HUES64 (cell line): ENCODE measurements at regions not wholly inside any gene's neighbourhood (a gene's known extent, or its start where the extent isn't known, plus 50 kb on each side); places are given as distances from the start of the nearest gene placed in this dataset.

Experiments
- H3K27ac ChIP-seq: 2 replicates; pipeline ENCODE4 v1.7.0; 2013; ENCODE audit warnings: low read depth, low read length, inconsistent platforms
- H3K27me3 ChIP-seq: 2 replicates; pipeline ENCODE4 v1.6.1; 2013; ENCODE audit warnings: mild to moderate bottlenecking, low read length; ENCODE audit not compliant: insufficient read depth
- H3K36me3 ChIP-seq: 2 replicates; pipeline ENCODE4 v1.6.1; 2013; ENCODE audit warnings: mild to moderate bottlenecking, low read length; ENCODE audit not compliant: insufficient read depth
- H3K4me1 ChIP-seq: 2 replicates; pipeline ENCODE4 v1.6.1; 2013; ENCODE audit warnings: mild to moderate bottlenecking, low read length, moderate library complexity; ENCODE audit not compliant: insufficient read depth
- H3K4me3 ChIP-seq: 2 replicates; pipeline ENCODE4 v1.5.1; 2013; ENCODE audit warnings: mild to moderate bottlenecking, low read length, moderate library complexity
- H3K9ac ChIP-seq: 2 replicates; pipeline ENCODE4 v1.6.1; 2013; ENCODE audit warnings: mild to moderate bottlenecking, low read depth, low read length
- H3K9me3 ChIP-seq: 2 replicates; pipeline ENCODE4 v1.6.1; 2013; ENCODE audit warnings: low read depth, low read length; ENCODE audit not compliant: insufficient read depth
- WGBS: fragments of 150-250, 120-280 bp; methylation state at CpG from one replicate; pipeline ENCODE4 v1.1.7; 2013; ENCODE audit warnings: missing lambda C conversion rate; 5-methylcytosine and 5-hydroxymethylcytosine counted together

- Histone ChIP-seq H3K4me1 (no peaks in the 10 kb centered on the region), H3K36me3 (no peaks in the 10 kb centered on the region), H3K9me3 (peaks cover 18% of the 10 kb centered on the region), H3K9ac (no peak overlapping the region), H3K27me3 (no peaks in the 10 kb centered on the region), H3K4me3 (no peak overlapping the region), H3K27ac (no peak overlapping the region)
- 94% methylated on average over 1 of the region's 1 CpG for WGBS
Measured at GRCh38 chr2:88818381-88818780, 126.9 kb downstream of the RPIA start.

DNA sequence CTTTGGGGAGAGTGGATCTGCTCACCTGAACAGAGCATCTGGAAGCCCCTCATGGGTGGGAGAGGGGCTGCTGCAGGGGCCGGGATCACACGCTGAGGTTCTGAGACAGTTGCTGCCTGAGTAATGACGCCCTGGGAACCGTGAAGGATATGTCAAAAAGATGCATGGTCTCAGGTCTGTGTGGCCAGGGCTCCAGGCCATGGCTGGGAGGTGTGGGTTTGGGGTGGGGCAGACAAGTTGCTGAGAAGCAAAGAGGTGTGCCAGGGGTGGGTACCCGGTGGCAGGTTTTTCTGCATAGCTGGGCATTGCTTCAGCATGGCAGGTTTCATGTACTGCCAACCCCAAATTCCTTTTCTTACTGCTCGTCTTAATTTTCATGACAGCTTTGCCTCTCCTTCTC is 133.5 kb downstream of the RPIA start:
- 87% methylated on average over 6 of the region's 6 CpGs for WGBS

GRCh38 chr2:88826399-88826798 is 134.9 kb downstream of the RPIA start:
- WGBS, result 84% methylated on average over 4 of the region's 4 CpGs
- Histone ChIP-seq H3K9ac (no peak overlapping the region), H3K4me3 (no peak overlapping the region), H3K36me3 (no peaks in the 10 kb centered on the region), H3K27me3 (no peaks in the 10 kb centered on the region), H3K27ac (no peak overlapping the region), H3K9me3 (no peaks in the 10 kb centered on the region), H3K4me1 (no peaks in the 10 kb centered on the region)

More for the DNA sequence above, 133.5 kb downstream of the RPIA start:
- Histone ChIP-seq H3K9me3 (no peaks in the 10 kb centered on the region), H3K4me1 (no peaks in the 10 kb centered on the region), H3K27ac (no peak overlapping the region), H3K4me3 (no peak overlapping the region), H3K36me3 (no peaks in the 10 kb centered on the region), H3K27me3 (no peaks in the 10 kb centered on the region), H3K9ac (no peak overlapping the region)

DNA sequence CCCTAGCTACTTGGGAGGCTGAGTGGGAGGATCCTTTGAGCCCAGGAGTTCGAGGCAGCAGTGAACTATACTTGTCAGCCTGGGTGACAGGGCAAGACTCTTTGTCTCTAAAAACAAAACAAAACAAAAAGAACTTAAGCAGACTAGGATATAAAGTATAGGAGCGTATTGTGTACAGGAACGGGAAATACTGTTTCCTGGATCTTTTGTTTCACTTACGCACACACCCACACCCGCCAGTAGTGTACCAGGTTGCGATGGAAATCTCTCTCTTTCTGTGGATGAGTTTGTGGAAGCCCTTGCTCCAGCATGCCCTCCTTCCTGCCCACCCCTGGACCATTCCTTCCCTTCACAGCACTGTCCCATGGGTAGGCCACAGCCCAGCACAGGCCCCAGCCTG is 136.3 kb downstream of the RPIA start:
- H3K27me3 ChIP-seq, result no peaks in the 10 kb centered on the region
- H3K27ac ChIP-seq, result no peak overlapping the region

DNA sequence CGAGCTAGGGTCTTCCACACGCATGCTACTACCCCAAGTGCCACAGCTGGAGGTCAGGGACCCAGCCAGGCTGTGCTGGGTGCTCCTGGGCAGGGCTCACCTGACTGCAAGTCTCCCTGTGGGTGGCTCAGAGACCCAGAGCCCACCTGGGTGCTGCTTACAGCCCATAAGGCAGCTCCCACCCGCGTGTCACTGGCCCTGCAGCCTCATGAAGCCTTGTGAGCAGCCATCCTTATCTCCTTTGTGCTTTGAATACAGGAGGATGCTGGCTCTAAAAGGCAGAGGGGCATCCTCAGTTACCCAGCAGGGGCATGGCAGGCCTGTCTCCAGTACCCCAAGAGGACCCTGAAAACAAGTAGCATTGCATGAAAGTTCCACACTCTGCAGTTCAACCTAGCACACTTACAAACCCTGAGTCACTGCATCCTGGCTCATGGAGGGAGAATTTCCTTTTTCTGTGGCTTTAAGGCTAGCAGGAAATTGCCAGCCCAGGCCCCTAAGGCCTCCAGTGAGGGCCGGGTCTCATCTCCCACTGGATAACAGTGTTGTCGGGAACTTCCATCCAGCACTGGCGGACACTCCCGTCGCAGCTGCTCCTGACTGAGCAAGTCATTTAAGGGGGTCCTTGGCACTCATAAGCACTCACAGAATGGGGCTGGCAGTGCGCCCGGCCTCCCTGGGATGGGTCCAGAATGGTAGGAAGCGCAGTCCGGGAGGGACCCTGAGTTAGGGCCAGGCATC is 137.1 kb downstream of the RPIA start:
- WGBS, result 89% methylated on average over 13 of the region's 13 CpGs
- no peaks in the 10 kb centered on the region for H3K27me3 ChIP-seq
- no peak overlapping the region for H3K4me3 ChIP-seq
- H3K4me1 ChIP-seq, result no peaks in the 10 kb centered on the region
- no peaks in the 10 kb centered on the region for H3K9me3 ChIP-seq
- no peaks in the 10 kb centered on the region for H3K36me3 ChIP-seq
- H3K9ac ChIP-seq, result no peak overlapping the region
- no peak overlapping the region for H3K27ac ChIP-seq

More for the DNA sequence above, 136.3 kb downstream of the RPIA start:
- Histone ChIP-seq H3K9me3 (no peaks in the 10 kb centered on the region), H3K9ac (no peak overlapping the region), H3K4me3 (no peak overlapping the region), H3K36me3 (no peaks in the 10 kb centered on the region), H3K4me1 (no peaks in the 10 kb centered on the region)
- WGBS, result 99% methylated on average over 6 of the region's 6 CpGs

GRCh38 chr2:88829607-88830463 is 138.4 kb downstream of the RPIA start:
- H3K4me1 ChIP-seq, result no peaks in the 10 kb centered on the region
- H3K27ac ChIP-seq, result no peak overlapping the region
- no peaks in the 10 kb centered on the region for H3K27me3 ChIP-seq
- H3K9me3 ChIP-seq, result no peaks in the 10 kb centered on the region
- no peaks in the 10 kb centered on the region for H3K36me3 ChIP-seq
- H3K4me3 ChIP-seq, result no peak overlapping the region
- H3K9ac ChIP-seq, result no peak overlapping the region
- WGBS, result 75% methylated on average over 5 of the region's 5 CpGs

DNA sequence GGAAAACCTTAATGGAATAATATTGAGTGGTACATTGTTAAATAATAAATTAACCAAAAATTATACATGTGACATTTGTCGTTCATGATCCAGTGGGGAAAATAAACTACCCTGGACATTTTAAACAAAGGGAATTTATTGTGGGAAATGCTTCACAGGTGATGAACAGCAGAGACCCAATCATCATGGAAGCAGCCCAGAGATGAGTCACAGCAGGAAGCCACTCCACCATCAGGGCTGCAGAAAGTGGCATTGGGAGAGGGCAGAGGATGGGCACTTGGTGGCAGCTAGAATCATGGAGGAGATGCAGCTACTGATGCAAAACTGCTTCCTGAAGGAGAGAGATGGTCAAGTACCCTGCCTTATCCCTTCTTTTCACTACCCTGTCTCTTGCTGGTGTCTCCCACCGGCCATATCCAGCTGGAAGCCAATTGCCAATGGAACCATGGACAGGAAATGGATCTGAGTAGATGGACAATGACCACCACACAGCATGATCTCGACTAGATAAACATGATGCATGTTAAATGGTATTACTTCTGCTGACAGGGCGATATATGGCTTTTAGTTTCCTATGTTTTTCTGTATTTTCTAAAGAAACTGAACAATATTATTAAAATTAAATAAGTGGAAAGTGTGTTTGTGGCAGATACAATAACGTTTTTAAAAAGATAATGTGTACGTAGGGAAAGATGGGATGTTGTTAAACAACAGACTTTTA is 139.8 kb downstream of the RPIA start:
- Histone ChIP-seq H3K9me3 (no peaks in the 10 kb centered on the region), H3K36me3 (no peaks in the 10 kb centered on the region), H3K27ac (no peak overlapping the region), H3K4me3 (no peak overlapping the region), H3K9ac (no peak overlapping the region), H3K4me1 (no peaks in the 10 kb centered on the region), H3K27me3 (no peaks in the 10 kb centered on the region)
- 48% methylated on average over 5 of the region's 6 CpGs for WGBS

- H3K9ac ChIP-seq, result no peak overlapping the region
- H3K27ac ChIP-seq, result no peak overlapping the region
- no peak overlapping the region for H3K4me3 ChIP-seq
- no peaks in the 10 kb centered on the region for H3K9me3 ChIP-seq
- H3K27me3 ChIP-seq, result no peaks in the 10 kb centered on the region
- 39% methylated on average over 7 of the region's 7 CpGs for WGBS
- no peaks in the 10 kb centered on the region for H3K4me1 ChIP-seq
- no peaks in the 10 kb centered on the region for H3K36me3 ChIP-seq
Measured at GRCh38 chr2:88831792-88832248, 140.3 kb downstream of the RPIA start.

- WGBS, result 82% methylated on average over 8 of the region's 8 CpGs
- Histone ChIP-seq H3K4me1 (no peaks in the 10 kb centered on the region), H3K27ac (no peak overlapping the region), H3K9ac (no peak overlapping the region), H3K27me3 (no peaks in the 10 kb centered on the region), H3K36me3 (no peaks in the 10 kb centered on the region), H3K9me3 (no peaks in the 10 kb centered on the region), H3K4me3 (no peak overlapping the region)
Measured at GRCh38 chr2:88832311-88832991, 141.0 kb downstream of the RPIA start.

- WGBS, result 92% methylated on average over 1 of the region's 1 CpG
- H3K4me1 ChIP-seq, result no peaks in the 10 kb centered on the region
- no peak overlapping the region for H3K9ac ChIP-seq
- H3K36me3 ChIP-seq, result no peaks in the 10 kb centered on the region
- H3K27ac ChIP-seq, result no peak overlapping the region
- H3K9me3 ChIP-seq, result no peaks in the 10 kb centered on the region
- no peaks in the 10 kb centered on the region for H3K27me3 ChIP-seq
- no peak overlapping the region for H3K4me3 ChIP-seq
Measured at GRCh38 chr2:88832992-88833389, 141.5 kb downstream of the RPIA start.
